ENCODE measurements at regions not wholly inside any gene's neighbourhood (a gene's known extent, or its start where the extent isn't known, plus 50 kb on each side); places are given as distances from the start of the nearest gene placed in this dataset.

DNA sequence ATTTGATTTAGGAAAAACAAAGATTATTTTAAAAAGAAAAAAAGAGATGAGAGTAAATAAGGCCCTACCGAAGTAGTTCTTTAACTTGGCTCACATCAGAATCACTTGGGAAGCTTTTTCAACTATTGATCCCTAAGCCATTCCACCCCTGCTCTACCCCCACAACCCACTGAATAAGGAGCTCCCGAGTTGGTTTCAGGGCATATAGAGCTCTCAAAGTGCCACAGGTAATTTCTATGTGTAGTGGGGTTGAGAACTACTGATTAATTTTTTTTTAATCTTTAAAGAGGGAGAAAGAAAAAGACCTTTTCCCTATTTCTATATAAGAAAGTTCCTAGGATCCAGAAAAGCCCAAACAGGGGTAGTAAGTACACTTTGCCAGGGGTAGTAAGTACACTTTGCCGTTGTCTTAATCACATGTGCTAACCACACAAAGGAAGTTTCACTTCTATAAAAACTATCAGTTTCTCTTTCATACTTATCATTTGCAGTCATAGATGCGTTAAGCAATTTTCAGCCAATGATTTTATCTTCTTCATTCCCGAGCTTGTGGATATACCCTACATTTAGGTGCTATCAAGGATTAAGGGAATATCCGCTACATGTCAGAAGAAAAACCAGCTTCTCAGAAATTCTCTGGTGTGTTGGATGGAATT is 108.4 kb upstream of the ZC3H12C start:
- no peaks in the 10 kb centered on the region for H3K9me1 ChIP-seq (ENCODE audit: control insufficient read depth, extremely low read depth, insufficient read depth, low read length)
- no peak overlapping the region for H3K4me3 ChIP-seq (ENCODE audit: control insufficient read depth in 2 of 3, extremely low read depth in 1 of 3, insufficient read depth in 2 of 3, low read depth in 1 of 3, low read length in 3 of 3)
- no peaks in the 10 kb centered on the region for H3K27me3 ChIP-seq (ENCODE audit: control insufficient read depth, extremely low read depth, insufficient read depth, low read length)
- no peaks in the 10 kb centered on the region for H3K79me2 ChIP-seq (ENCODE audit: control insufficient read depth, insufficient read depth, low read length)
- no peaks in the 10 kb centered on the region for H4K20me1 ChIP-seq (ENCODE audit: control insufficient read depth, extremely low read depth, insufficient read depth, low read length)
- no peak overlapping the region for H3K4me2 ChIP-seq (ENCODE audit: control insufficient read depth, extremely low read depth, insufficient read depth, low read depth, low read length)
- H3K27ac ChIP-seq (ENCODE audit: control insufficient read depth, insufficient read depth, low read length), result no peak overlapping the region
- no peak for DNase-seq (ENCODE audit: low read depth, low spot score)
- H3K9me3 ChIP-seq (ENCODE audit: control insufficient read depth, low read depth, low read length), result no peaks in the 10 kb centered on the region
- no peaks in the 10 kb centered on the region for H3K4me1 ChIP-seq (ENCODE audit: control insufficient read depth, extremely low read depth, insufficient read depth, low read length)
- no peak overlapping the region for H2AFZ ChIP-seq (ENCODE audit: control insufficient read depth, low read length)
- no peak for FAIRE-seq
- dilution Hi-C loops (cut with MboI; ENCODE audit: extremely low pct_ligation_motif_present, low sequenced_read_pairs), result no loop called here
- TF ChIP-seq, protein P1, sequence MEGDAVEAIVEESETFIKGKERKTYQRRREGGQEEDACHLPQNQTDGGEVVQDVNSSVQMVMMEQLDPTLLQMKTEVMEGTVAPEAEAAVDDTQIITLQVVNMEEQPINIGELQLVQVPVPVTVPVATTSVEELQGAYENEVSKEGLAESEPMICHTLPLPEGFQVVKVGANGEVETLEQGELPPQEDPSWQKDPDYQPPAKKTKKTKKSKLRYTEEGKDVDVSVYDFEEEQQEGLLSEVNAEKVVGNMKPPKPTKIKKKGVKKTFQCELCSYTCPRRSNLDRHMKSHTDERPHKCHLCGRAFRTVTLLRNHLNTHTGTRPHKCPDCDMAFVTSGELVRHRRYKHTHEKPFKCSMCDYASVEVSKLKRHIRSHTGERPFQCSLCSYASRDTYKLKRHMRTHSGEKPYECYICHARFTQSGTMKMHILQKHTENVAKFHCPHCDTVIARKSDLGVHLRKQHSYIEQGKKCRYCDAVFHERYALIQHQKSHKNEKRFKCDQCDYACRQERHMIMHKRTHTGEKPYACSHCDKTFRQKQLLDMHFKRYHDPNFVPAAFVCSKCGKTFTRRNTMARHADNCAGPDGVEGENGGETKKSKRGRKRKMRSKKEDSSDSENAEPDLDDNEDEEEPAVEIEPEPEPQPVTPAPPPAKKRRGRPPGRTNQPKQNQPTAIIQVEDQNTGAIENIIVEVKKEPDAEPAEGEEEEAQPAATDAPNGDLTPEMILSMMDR (optimal IDR thresholded peaks at IDR 0.05 in 1 of 3, IDR thresholded peaks at IDR 0.05 in 1 of 3, conservative IDR thresholded peaks at IDR 0.05 in 1 of 3; ENCODE audit: extremely low read depth in 1 of 3, insufficient read depth in 2 of 3, low read length in 3 of 3), result no peak
- TF ChIP-seq EZH2 (IDR thresholded peaks at IDR 0.05; ENCODE audit: low read length), result no peak
- no peak overlapping the region for H3K9ac ChIP-seq (ENCODE audit: control insufficient read depth, extremely low read depth, insufficient read depth, low read length)
- no peaks in the 10 kb centered on the region for H3K36me3 ChIP-seq (ENCODE audit: control insufficient read depth in 2 of 2, extremely low read depth in 1 of 2, insufficient read depth in 2 of 2, low read length in 2 of 2)

DNA sequence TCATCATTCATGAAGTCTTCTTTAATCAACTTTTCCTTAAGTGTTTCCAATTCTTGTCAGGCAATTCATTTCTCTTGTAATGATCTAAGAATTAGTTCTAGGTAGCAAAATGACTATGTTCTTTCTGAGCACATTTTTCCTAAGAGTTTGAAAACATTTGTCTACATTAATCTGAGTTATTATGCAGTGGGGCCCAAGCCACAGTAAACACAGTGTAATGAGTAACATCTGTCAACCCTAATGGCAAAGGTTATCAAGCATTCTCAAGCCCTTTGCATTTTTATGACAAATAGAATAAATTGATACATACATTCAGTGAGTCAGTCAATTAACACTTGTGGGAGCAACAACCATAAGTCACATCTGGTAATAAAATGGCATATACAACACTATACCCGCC is 106.7 kb upstream of the ZC3H12C start:
- Histone ChIP-seq H3K9me3 (ENCODE audit: control insufficient read depth, low read depth, low read length) (no peaks in the 10 kb centered on the region), H3K4me2 (ENCODE audit: control insufficient read depth, extremely low read depth, insufficient read depth, low read depth, low read length) (no peak overlapping the region), H3K27ac (ENCODE audit: control insufficient read depth, insufficient read depth, low read length) (no peak overlapping the region), H2AFZ (ENCODE audit: control insufficient read depth, low read length) (no peak overlapping the region), H4K20me1 (ENCODE audit: control insufficient read depth, extremely low read depth, insufficient read depth, low read length) (no peaks in the 10 kb centered on the region), H3K79me2 (ENCODE audit: control insufficient read depth, insufficient read depth, low read length) (no peaks in the 10 kb centered on the region), H3K4me1 (ENCODE audit: control insufficient read depth, extremely low read depth, insufficient read depth, low read length) (no peaks in the 10 kb centered on the region), H3K9me1 (ENCODE audit: control insufficient read depth, extremely low read depth, insufficient read depth, low read length) (no peaks in the 10 kb centered on the region), H3K36me3 (ENCODE audit: control insufficient read depth in 2 of 2, extremely low read depth in 1 of 2, insufficient read depth in 2 of 2, low read length in 2 of 2) (no peaks in the 10 kb centered on the region), H3K27me3 (ENCODE audit: control insufficient read depth, extremely low read depth, insufficient read depth, low read length) (no peaks in the 10 kb centered on the region), H3K9ac (ENCODE audit: control insufficient read depth, extremely low read depth, insufficient read depth, low read length) (no peak overlapping the region), H3K4me3 (ENCODE audit: control insufficient read depth in 2 of 3, extremely low read depth in 1 of 3, insufficient read depth in 2 of 3, low read depth in 1 of 3, low read length in 3 of 3) (no peak overlapping the region)
- TF ChIP-seq, protein P1 (optimal IDR thresholded peaks at IDR 0.05 in 1 of 3, IDR thresholded peaks at IDR 0.05 in 1 of 3, conservative IDR thresholded peaks at IDR 0.05 in 1 of 3; ENCODE audit: extremely low read depth in 1 of 3, insufficient read depth in 2 of 3, low read length in 3 of 3), result no peak
- TF ChIP-seq EZH2 (IDR thresholded peaks at IDR 0.05; ENCODE audit: low read length), result no peak
- DNase-seq (ENCODE audit: low read depth, low spot score) (no peak), FAIRE-seq (no peak)
- dilution Hi-C loops (cut with MboI; ENCODE audit: extremely low pct_ligation_motif_present, low sequenced_read_pairs), result no loop called here
